Ovary (tissue), 3 donors: ENCODE measurements at regions not wholly inside any gene's neighbourhood (a gene's known extent, or its start where the extent isn't known, plus 50 kb on each side); places are given as distances from the start of the nearest gene placed in this dataset.

Experiments
- EP300 ChIP-seq: sonication (generic); formaldehyde crosslinking; IDR thresholded peaks from one replicate; pipeline ENCODE4 v1.6.1; 2017; ENCODE audit warnings: antibody characterized with exemption
- POLR2A ChIP-seq: fragments of 450-650 bp; IDR thresholded peaks from one replicate; pipeline ENCODE4 v1.6.1; 2017; ENCODE audit warnings: antibody characterized with exemption, mild to moderate bottlenecking, moderate library complexity
- TF ChIP-seq, protein P1 (sequence below), 3 donors: fragments of 450-650 bp in 2 of 3; fragments of 200-600 bp in 1 of 3; IDR thresholded peaks; one replicate each; pipeline versions ENCODE4 v1.5.1 to v1.8.0; 2016 to 2022; ENCODE audit warnings: antibody characterized with exemption in 3 of 3, mild to moderate bottlenecking in 1 of 3
- donor health status: DM: no; HTN: no; CAD: no.

DNA sequence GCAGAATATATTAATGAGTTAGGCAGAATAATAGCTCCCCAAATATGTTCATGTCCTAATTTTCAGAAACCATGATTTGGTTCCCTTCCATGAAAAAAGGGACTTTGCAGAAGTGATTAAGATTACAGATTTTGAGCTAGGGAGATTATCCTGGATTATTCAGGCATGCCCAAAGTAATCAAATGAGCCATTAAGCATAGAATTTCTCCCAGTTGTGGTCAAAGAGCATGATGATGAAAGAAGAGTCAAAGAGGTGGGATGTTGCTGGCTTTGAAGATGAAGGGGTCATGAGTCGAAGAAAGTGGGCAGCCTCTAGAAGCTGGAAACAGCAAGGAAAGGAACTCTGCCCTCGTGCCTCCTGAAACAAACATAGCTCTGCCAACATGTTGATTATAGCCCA lies 254.2 kb upstream of the CDIN1 start:
- TF ChIP-seq, protein P1, sequence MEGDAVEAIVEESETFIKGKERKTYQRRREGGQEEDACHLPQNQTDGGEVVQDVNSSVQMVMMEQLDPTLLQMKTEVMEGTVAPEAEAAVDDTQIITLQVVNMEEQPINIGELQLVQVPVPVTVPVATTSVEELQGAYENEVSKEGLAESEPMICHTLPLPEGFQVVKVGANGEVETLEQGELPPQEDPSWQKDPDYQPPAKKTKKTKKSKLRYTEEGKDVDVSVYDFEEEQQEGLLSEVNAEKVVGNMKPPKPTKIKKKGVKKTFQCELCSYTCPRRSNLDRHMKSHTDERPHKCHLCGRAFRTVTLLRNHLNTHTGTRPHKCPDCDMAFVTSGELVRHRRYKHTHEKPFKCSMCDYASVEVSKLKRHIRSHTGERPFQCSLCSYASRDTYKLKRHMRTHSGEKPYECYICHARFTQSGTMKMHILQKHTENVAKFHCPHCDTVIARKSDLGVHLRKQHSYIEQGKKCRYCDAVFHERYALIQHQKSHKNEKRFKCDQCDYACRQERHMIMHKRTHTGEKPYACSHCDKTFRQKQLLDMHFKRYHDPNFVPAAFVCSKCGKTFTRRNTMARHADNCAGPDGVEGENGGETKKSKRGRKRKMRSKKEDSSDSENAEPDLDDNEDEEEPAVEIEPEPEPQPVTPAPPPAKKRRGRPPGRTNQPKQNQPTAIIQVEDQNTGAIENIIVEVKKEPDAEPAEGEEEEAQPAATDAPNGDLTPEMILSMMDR (IDR thresholded peaks at IDR 0.05): no peak
- TF ChIP-seq POLR2A: no peak
- TF ChIP-seq EP300: no peak
